Left lung (tissue), 4 donors: ENCODE measurements at regions not wholly inside any gene's neighbourhood (a gene's known extent, or its start where the extent isn't known, plus 50 kb on each side); places are given as distances from the start of the nearest gene placed in this dataset.

Experiments
- ATAC-seq: fragments of 200-7000 bp; cut with Tn5 transposase; one replicate; pipeline ENCODE4 v1.9.1; 2020; ENCODE audit warnings: moderate library complexity
- DNase-seq, 4 donors: peaks; one replicate each; pipeline ENCODE4 v3.0.0-alpha.2; 2013 to 2020
- H3K27ac ChIP-seq, 2 donors: fragments of 200-600 bp; sonication (generic) in 1 of 2; one replicate each; pipeline versions ENCODE4 v1.5.0 to v1.8.0; 2020 to 2021
- H3K27me3 ChIP-seq, 2 donors: fragments of 200-600 bp; sonication (generic) in 1 of 2; one replicate each; pipeline versions ENCODE4 v1.5.0 to v1.8.0; 2020 to 2021
- H3K36me3 ChIP-seq, 2 donors: fragments of 200-600 bp; sonication (generic) in 1 of 2; one replicate each; pipeline versions ENCODE4 v1.5.0 to v1.8.0; 2020 to 2021
- H3K4me1 ChIP-seq, 2 donors: fragments of 200-600 bp; one replicate each; pipeline ENCODE4 v1.8.0; 2021
- H3K4me3 ChIP-seq, 2 donors: fragments of 200-600 bp; sonication (generic) in 1 of 2; one replicate each; pipeline versions ENCODE4 v1.5.0 to v1.8.0; 2020 to 2021; ENCODE audit warnings: mild to moderate bottlenecking in 1 of 2
- H3K9me3 ChIP-seq, 2 donors: fragments of 200-600 bp; sonication (generic) in 1 of 2; one replicate each; pipeline versions ENCODE4 v1.5.0 to v1.8.0; 2020 to 2021
- intact Hi-C, 2 donors: fragments of 100-400 bp; cut with DNase I; formaldehyde crosslinking; loops; one replicate each; pipeline versions ENCODE4 v1.11.2 to v1.14.2; 2022
- TF ChIP-seq, protein P1 (sequence below), 2 donors: fragments of 200-600 bp; sonication (generic) in 1 of 2; IDR thresholded peaks; one replicate each; pipeline versions ENCODE4 v1.5.0 to v1.8.0; 2021; ENCODE audit warnings: antibody characterized with exemption in 2 of 2
- donor health status: DM: no; HTN: yes; CAD: no.
- donor health status: DM: no; HTN: no; CAD: no.

DNA sequence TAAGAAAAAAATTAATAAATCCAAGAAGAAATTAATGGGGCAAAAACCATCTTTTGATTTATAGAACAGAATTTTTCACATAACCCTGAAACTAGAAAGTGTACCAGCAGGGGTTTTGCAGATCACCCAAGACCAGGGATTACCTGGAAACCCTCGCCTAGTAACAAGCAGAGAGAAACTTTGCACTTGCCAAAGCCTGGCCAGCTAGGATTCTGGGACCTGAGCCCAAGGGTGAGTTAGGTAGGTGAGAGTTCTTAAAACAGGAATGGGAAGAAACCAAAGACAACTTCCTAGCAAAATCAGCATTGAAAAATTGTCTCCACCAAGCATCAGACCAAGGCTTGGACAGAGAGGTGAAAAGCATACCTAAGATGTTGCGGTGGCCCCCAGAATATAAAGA lies 247.0 kb upstream of the NBEA start:
- intact Hi-C loops: no loop called here
- peak; percentile 34 for ATAC-seq
- TF ChIP-seq, protein P1, sequence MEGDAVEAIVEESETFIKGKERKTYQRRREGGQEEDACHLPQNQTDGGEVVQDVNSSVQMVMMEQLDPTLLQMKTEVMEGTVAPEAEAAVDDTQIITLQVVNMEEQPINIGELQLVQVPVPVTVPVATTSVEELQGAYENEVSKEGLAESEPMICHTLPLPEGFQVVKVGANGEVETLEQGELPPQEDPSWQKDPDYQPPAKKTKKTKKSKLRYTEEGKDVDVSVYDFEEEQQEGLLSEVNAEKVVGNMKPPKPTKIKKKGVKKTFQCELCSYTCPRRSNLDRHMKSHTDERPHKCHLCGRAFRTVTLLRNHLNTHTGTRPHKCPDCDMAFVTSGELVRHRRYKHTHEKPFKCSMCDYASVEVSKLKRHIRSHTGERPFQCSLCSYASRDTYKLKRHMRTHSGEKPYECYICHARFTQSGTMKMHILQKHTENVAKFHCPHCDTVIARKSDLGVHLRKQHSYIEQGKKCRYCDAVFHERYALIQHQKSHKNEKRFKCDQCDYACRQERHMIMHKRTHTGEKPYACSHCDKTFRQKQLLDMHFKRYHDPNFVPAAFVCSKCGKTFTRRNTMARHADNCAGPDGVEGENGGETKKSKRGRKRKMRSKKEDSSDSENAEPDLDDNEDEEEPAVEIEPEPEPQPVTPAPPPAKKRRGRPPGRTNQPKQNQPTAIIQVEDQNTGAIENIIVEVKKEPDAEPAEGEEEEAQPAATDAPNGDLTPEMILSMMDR (IDR thresholded peaks at IDR 0.05): no peak
- Histone ChIP-seq H3K27ac (no peak overlapping the region), H3K4me3 (no peak overlapping the region), H3K4me1 (no peaks in the 10 kb centered on the region), H3K36me3 (no peaks in the 10 kb centered on the region), H3K27me3 (no peaks in the 10 kb centered on the region), H3K9me3 (no peaks in the 10 kb centered on the region)
- no peak for DNase-seq

DNA sequence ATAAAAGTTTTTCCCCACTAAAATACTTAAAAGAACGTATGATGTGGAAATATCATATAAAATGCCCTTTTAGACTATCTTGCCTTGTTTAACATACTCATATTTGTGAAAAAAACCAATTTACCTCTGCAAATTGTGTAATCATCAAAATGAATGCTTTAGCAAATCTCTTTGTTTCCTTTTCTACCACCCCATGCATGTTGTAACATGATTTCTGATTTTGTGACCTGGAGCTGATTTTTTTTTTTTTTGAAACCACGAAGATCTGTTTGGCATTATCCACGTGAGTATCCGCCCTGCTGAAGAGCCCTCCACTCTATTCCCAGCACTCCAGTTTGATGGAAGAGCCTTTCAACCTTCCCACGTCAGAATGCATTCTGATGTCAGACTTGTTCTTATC lies 245.8 kb upstream of the NBEA start:
- intact Hi-C loops: no loop called here
- no peaks in the 10 kb centered on the region for H3K9me3 ChIP-seq
- H3K4me1 ChIP-seq: no peaks in the 10 kb centered on the region
- DNase-seq: no peak
- no peak overlapping the region for H3K27ac ChIP-seq
- peak; percentile 12 for ATAC-seq
- H3K36me3 ChIP-seq: no peaks in the 10 kb centered on the region
- H3K4me3 ChIP-seq: no peak overlapping the region
- no peaks in the 10 kb centered on the region for H3K27me3 ChIP-seq
- TF ChIP-seq, protein P1 (IDR thresholded peaks at IDR 0.05): no peak

DNA sequence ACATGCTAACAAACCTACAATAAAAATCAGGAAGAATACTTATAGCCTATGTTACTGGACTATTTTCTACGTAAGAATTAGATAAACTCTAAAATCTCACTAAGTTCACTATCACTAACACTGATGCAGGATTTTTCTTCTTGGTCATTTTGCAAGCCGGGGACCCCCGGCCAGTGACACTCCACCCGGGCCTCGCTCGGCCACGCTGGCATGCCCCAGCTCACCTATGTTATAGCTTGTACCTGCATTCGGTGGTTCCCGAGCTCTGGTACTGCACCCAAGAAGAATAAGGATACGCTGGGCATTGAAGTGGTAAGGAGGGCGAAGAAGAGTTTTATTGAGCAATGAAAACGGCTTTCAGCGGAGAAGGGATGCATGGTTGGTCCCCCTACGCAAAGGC lies 245.3 kb upstream of the NBEA start:
- no peaks in the 10 kb centered on the region for H3K36me3 ChIP-seq
- no peaks in the 10 kb centered on the region for H3K4me1 ChIP-seq
- H3K4me3 ChIP-seq: no peak overlapping the region
- DNase-seq (no peak), ATAC-seq (no peak)
- H3K27ac ChIP-seq: no peak overlapping the region
- intact Hi-C loops: no loop called here
- no peaks in the 10 kb centered on the region for H3K9me3 ChIP-seq
- no peaks in the 10 kb centered on the region for H3K27me3 ChIP-seq
- TF ChIP-seq, protein P1 (IDR thresholded peaks at IDR 0.05): no peak

DNA sequence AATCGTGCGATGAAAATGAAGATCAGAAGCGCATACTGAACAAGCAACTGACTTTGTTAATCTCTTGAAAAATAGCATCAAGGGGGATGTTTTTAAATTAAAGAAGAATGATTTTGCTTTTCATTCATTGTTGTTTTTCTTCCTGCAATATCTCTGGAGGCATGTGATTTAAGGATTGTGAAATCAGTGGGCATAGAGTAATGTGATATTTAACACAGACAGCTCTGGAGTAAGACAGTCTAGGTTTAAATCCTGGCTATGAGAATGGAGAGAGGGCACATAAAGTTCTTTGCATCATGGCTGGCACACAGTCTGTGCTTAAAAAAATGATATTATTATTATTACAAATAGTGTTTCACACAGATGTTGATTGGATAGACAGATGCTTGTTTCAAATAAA lies 243.1 kb upstream of the NBEA start:
- ATAC-seq: peak; percentile 36
- Histone ChIP-seq H3K27me3 (no peaks in the 10 kb centered on the region), H3K4me3 (no peak overlapping the region), H3K4me1 (no peaks in the 10 kb centered on the region), H3K9me3 (no peaks in the 10 kb centered on the region), H3K36me3 (no peaks in the 10 kb centered on the region), H3K27ac (no peak overlapping the region)
- intact Hi-C loops: no loop called here
- no peak for DNase-seq
- TF ChIP-seq, protein P1 (IDR thresholded peaks at IDR 0.05): no peak

DNA sequence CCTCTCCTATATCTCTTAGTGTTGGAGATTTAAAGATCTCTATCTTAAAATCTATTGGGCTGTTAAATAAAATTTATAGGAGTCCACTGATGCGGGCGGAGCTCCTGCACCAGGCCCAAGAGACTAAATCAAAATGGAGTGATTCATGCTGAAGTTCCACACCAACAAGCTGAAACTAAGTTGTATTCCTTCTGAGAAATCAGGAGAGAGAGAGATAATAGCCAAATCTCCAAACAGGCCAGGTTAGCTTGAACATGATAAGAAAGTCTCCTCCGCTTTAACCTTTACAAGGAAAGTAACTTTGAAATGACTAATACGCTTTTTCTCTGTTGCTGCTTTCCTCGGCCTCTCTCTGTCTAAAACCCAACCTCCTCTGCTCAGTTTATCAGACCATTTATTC lies 241.9 kb upstream of the NBEA start:
- no peaks in the 10 kb centered on the region for H3K27me3 ChIP-seq
- TF ChIP-seq, protein P1 (IDR thresholded peaks at IDR 0.05): no peak
- H3K27ac ChIP-seq: no peak overlapping the region
- DNase-seq (no peak), ATAC-seq (no peak)
- H3K4me1 ChIP-seq: no peaks in the 10 kb centered on the region
- no peaks in the 10 kb centered on the region for H3K9me3 ChIP-seq
- no peak overlapping the region for H3K4me3 ChIP-seq
- intact Hi-C loops: no loop called here
- H3K36me3 ChIP-seq: no peaks in the 10 kb centered on the region
